H1 (cell line): ENCODE measurements at regions not wholly inside any gene's neighbourhood (a gene's known extent, or its start where the extent isn't known, plus 50 kb on each side); places are given as distances from the start of the nearest gene placed in this dataset.

Experiments
- BRCA1 ChIP-seq: IDR thresholded peaks from 2 replicates; pipeline ENCODE4 v1.6.1; 2012; ENCODE audit warnings: low read depth, low read length, improper control_type of control experiment
- CBX5 ChIP-seq: fragments of 300-800, 300-1000 bp; sonication (generic); IDR thresholded peaks from 2 replicates; pipeline ENCODE4 v1.7.1; 2016; ENCODE audit warnings: antibody characterized with exemption, low read length, low read depth
- CBX8 ChIP-seq: fragments of 300-800, 300-1000 bp; sonication (generic); IDR thresholded peaks from 2 replicates; pipeline ENCODE4 v1.7.1; 2016; ENCODE audit warnings: low read depth, low read length, borderline replicate concordance
- POLR2A ChIP-seq, 2 experiments: IDR thresholded peaks; 1 replicate in 1 of 2; 2 replicates in 1 of 2; pipeline ENCODE4 v1.6.1; 2011; ENCODE audit warnings: low read depth in 2 of 2, low read length in 2 of 2, mild to moderate bottlenecking in 2 of 2; ENCODE audit errors: control extremely low read depth in 1 of 2
- RBBP5 ChIP-seq: IDR thresholded peaks from 2 replicates; pipeline ENCODE4 v1.7.1; 2012; ENCODE audit warnings: low read depth, mild to moderate bottlenecking, inconsistent platforms, low read length, moderate library complexity, borderline replicate concordance
- SIX5 ChIP-seq: IDR thresholded peaks from 2 replicates; pipeline ENCODE4 v1.6.1; 2011; ENCODE audit warnings: mild to moderate bottlenecking, low read depth, low read length
- TF ChIP-seq, protein P1 (sequence below): fragments of 300-600 bp; sonication (generic); IDR thresholded peaks from 2 replicates; pipeline ENCODE4 v1.7.1; 2012; ENCODE audit warnings: low read length, moderate library complexity, mild to moderate bottlenecking, inconsistent platforms; ENCODE audit not compliant: insufficient replicate concordance

DNA sequence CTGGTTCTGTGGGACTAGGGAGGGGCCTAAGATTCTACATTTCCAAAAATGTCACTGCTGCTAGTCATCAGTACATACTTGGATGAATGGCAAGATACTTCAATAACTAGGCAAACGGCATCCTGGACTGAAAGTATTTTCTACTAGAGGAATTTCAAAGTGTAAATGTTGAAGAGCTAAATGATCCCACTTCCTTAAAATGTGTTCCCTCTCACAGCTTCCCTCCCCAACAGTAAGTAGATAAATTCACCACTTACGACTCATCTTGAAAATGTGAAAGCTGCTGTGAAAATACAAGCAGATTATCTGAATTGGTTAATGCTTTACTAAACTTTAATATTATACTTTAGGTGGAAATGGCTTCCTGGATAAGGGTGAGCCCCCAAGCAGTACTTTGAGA, 1571.5 kb upstream of the WWC1 start (continued):
- TF ChIP-seq, protein P1, sequence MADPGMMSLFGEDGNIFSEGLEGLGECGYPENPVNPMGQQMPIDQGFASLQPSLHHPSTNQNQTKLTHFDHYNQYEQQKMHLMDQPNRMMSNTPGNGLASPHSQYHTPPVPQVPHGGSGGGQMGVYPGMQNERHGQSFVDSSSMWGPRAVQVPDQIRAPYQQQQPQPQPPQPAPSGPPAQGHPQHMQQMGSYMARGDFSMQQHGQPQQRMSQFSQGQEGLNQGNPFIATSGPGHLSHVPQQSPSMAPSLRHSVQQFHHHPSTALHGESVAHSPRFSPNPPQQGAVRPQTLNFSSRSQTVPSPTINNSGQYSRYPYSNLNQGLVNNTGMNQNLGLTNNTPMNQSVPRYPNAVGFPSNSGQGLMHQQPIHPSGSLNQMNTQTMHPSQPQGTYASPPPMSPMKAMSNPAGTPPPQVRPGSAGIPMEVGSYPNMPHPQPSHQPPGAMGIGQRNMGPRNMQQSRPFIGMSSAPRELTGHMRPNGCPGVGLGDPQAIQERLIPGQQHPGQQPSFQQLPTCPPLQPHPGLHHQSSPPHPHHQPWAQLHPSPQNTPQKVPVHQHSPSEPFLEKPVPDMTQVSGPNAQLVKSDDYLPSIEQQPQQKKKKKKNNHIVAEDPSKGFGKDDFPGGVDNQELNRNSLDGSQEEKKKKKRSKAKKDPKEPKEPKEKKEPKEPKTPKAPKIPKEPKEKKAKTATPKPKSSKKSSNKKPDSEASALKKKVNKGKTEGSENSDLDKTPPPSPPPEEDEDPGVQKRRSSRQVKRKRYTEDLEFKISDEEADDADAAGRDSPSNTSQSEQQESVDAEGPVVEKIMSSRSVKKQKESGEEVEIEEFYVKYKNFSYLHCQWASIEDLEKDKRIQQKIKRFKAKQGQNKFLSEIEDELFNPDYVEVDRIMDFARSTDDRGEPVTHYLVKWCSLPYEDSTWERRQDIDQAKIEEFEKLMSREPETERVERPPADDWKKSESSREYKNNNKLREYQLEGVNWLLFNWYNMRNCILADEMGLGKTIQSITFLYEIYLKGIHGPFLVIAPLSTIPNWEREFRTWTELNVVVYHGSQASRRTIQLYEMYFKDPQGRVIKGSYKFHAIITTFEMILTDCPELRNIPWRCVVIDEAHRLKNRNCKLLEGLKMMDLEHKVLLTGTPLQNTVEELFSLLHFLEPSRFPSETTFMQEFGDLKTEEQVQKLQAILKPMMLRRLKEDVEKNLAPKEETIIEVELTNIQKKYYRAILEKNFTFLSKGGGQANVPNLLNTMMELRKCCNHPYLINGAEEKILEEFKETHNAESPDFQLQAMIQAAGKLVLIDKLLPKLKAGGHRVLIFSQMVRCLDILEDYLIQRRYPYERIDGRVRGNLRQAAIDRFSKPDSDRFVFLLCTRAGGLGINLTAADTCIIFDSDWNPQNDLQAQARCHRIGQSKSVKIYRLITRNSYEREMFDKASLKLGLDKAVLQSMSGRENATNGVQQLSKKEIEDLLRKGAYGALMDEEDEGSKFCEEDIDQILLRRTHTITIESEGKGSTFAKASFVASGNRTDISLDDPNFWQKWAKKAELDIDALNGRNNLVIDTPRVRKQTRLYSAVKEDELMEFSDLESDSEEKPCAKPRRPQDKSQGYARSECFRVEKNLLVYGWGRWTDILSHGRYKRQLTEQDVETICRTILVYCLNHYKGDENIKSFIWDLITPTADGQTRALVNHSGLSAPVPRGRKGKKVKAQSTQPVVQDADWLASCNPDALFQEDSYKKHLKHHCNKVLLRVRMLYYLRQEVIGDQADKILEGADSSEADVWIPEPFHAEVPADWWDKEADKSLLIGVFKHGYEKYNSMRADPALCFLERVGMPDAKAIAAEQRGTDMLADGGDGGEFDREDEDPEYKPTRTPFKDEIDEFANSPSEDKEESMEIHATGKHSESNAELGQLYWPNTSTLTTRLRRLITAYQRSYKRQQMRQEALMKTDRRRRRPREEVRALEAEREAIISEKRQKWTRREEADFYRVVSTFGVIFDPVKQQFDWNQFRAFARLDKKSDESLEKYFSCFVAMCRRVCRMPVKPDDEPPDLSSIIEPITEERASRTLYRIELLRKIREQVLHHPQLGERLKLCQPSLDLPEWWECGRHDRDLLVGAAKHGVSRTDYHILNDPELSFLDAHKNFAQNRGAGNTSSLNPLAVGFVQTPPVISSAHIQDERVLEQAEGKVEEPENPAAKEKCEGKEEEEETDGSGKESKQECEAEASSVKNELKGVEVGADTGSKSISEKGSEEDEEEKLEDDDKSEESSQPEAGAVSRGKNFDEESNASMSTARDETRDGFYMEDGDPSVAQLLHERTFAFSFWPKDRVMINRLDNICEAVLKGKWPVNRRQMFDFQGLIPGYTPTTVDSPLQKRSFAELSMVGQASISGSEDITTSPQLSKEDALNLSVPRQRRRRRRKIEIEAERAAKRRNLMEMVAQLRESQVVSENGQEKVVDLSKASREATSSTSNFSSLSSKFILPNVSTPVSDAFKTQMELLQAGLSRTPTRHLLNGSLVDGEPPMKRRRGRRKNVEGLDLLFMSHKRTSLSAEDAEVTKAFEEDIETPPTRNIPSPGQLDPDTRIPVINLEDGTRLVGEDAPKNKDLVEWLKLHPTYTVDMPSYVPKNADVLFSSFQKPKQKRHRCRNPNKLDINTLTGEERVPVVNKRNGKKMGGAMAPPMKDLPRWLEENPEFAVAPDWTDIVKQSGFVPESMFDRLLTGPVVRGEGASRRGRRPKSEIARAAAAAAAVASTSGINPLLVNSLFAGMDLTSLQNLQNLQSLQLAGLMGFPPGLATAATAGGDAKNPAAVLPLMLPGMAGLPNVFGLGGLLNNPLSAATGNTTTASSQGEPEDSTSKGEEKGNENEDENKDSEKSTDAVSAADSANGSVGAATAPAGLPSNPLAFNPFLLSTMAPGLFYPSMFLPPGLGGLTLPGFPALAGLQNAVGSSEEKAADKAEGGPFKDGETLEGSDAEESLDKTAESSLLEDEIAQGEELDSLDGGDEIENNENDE = no peak
- no peak for TF ChIP-seq BRCA1
- no peak for TF ChIP-seq SIX5
- TF ChIP-seq CBX5 = no peak
- no peak for TF ChIP-seq CBX8
- no peak for TF ChIP-seq RBBP5
- no peak for TF ChIP-seq POLR2A (IDR thresholded peaks at IDR 0.05; ENCODE audit: control extremely low read depth in 1 of 2, low read depth in 2 of 2, low read length in 2 of 2)
